PC-9 (cell line): ENCODE measurements at regions not wholly inside any gene's neighbourhood (a gene's known extent, or its start where the extent isn't known, plus 50 kb on each side); places are given as distances from the start of the nearest gene placed in this dataset.

Experiments
- BruUV-seq: library from RNA; stranded (reverse); fragments of 400-500 nt; replicated peaks from 2 replicates; lab custom pipeline; 2021; lab: Mats Ljungman, UMichigan
- CTCF ChIA-PET: fragments of 300-600 bp; sonication (Branson Sonifier 250); formaldehyde crosslinking; loops from one replicate; lab custom pipeline; 2022; ENCODE audit warnings: antibody characterized with exemption; lab: Charles Lee
- POLR2A ChIA-PET: fragments of 300-600 bp; sonication (Branson Sonifier 250); formaldehyde crosslinking; loops from one replicate; lab custom pipeline; 2022; ENCODE audit warnings: antibody characterized with exemption; ENCODE audit not compliant: unreplicated experiment; lab: Charles Lee
- DNase-seq, 2 experiments: peaks; one replicate each; pipeline versions ENCODE4 v3.0.0 to v3.0.0-alpha.2; 2015 to 2022; ENCODE audit warnings: mixed read lengths in 1 of 2
- H2AFZ ChIP-seq: fragments of 200-600 bp; sonication (generic); 2 replicates; pipeline ENCODE4 v1.8.1; 2017; ENCODE audit warnings: antibody characterized with exemption
- H3F3A ChIP-seq: fragments of 200-600 bp; sonication (generic); 2 replicates; pipeline ENCODE4 v1.8.1; 2017; ENCODE audit warnings: antibody characterized with exemption, mild to moderate bottlenecking, low read depth; ENCODE audit not compliant: insufficient read depth
- H3K27ac ChIP-seq: fragments of 200-600 bp; sonication (generic); 2 replicates; pipeline ENCODE4 v1.6.1; 2016; ENCODE audit warnings: mixed run types
- H3K27me3 ChIP-seq: fragments of 200-600 bp; sonication (generic); 2 replicates; pipeline ENCODE4 v1.6.1; 2016; ENCODE audit warnings: low read depth, mixed run types; ENCODE audit not compliant: insufficient read depth
- H3K36me3 ChIP-seq: fragments of 200-600 bp; sonication (generic); 2 replicates; pipeline ENCODE4 v1.6.1; 2016; ENCODE audit warnings: low read depth, mixed run types
- H3K4me1 ChIP-seq: fragments of 200-600 bp; sonication (generic); replicated peaks from 2 replicates; pipeline ENCODE4 v1.6.1; 2016; ENCODE audit warnings: mixed run types; ENCODE audit not compliant: insufficient read depth
- H3K4me2 ChIP-seq: fragments of 200-600 bp; sonication (generic); 2 replicates; pipeline ENCODE4 v1.6.1; 2017; ENCODE audit warnings: mixed run types
- H3K4me3 ChIP-seq: fragments of 200-600 bp; sonication (generic); 2 replicates; pipeline ENCODE4 v1.6.1; 2016; ENCODE audit warnings: mixed run types
- H3K79me2 ChIP-seq: fragments of 200-600 bp; sonication (generic); 2 replicates; pipeline ENCODE4 v1.6.1; 2017; ENCODE audit warnings: low read depth, mixed run types
- H3K9me2 ChIP-seq: fragments of 200-600 bp; sonication (generic); 2 replicates; pipeline ENCODE4 v1.8.1; 2017; ENCODE audit warnings: mild to moderate bottlenecking; ENCODE audit not compliant: insufficient read depth
- H3K9me3 ChIP-seq: fragments of 200-600 bp; sonication (generic); 2 replicates; pipeline ENCODE4 v1.8.1; 2016; ENCODE audit warnings: low read depth; ENCODE audit not compliant: insufficient read depth
- H4K20me1 ChIP-seq: fragments of 200-600 bp; sonication (generic); 2 replicates; pipeline ENCODE4 v1.8.1; 2017; ENCODE audit not compliant: insufficient read depth
- CTCF ChIP-seq: fragments of 200-600 bp; sonication (generic); conservative IDR thresholded peaks from 2 replicates; pipeline ENCODE4 v1.6.1; 2017; ENCODE audit warnings: mixed run types, antibody characterized with exemption, mild to moderate bottlenecking, moderate library complexity
- EZH2 ChIP-seq: fragments of 200-600 bp; sonication (generic); IDR thresholded peaks from 2 replicates; pipeline ENCODE4 v1.8.0; 2017; ENCODE audit warnings: antibody characterized with exemption, low read depth
- intact Hi-C: fragments of 100-400 bp; cut with micrococcal nuclease; formaldehyde crosslinking; loops from one replicate; pipeline ENCODE4 v1.10.0; 2022; ENCODE audit not compliant: unreplicated experiment

GRCh38 chr10:131500181-131500580, 188.7 kb upstream of the TCERG1L start:
- Histone ChIP-seq H3K4me2 (no peak overlapping the region), H3K27me3 (no peaks in the 10 kb centered on the region), H3K9me3 (no peaks in the 10 kb centered on the region), H3F3A (no peaks in the 10 kb centered on the region), H3K9me2 (no peaks in the 10 kb centered on the region), H3K4me3 (no peak overlapping the region), H3K36me3 (no peaks in the 10 kb centered on the region), H3K27ac (no peak overlapping the region), H3K4me1 (no peaks in the 10 kb centered on the region), H3K79me2 (no peaks in the 10 kb centered on the region), H2AFZ (no peak overlapping the region), H4K20me1 (no peaks in the 10 kb centered on the region)
- intact Hi-C loops, result no loop called here
- ChIA-PET CTCF (no interaction called here), POLR2A (no interaction called here)
- no TSS peak for BruUV-seq
- TF ChIP-seq EZH2 (no peak), CTCF (no peak)
- no peak for DNase-seq

GRCh38 chr10:131500892-131501291, 189.4 kb upstream of the TCERG1L start:
- H3K4me1 ChIP-seq, result no peaks in the 10 kb centered on the region
- TF ChIP-seq EZH2 (no peak), CTCF (no peak)
- BruUV-seq, result no TSS peak
- H3K4me3 ChIP-seq, result no peak overlapping the region
- no peak overlapping the region for H3K4me2 ChIP-seq
- no peaks in the 10 kb centered on the region for H4K20me1 ChIP-seq
- CTCF ChIA-PET, result no interaction called here
- intact Hi-C loops, result no loop called here
- no peak overlapping the region for H3K27ac ChIP-seq
- no peak for DNase-seq
- POLR2A ChIA-PET, result no interaction called here
- no peaks in the 10 kb centered on the region for H3K27me3 ChIP-seq
- no peak overlapping the region for H2AFZ ChIP-seq
- H3K9me3 ChIP-seq, result no peaks in the 10 kb centered on the region
- H3K9me2 ChIP-seq, result no peaks in the 10 kb centered on the region
- H3K79me2 ChIP-seq, result no peaks in the 10 kb centered on the region
- no peaks in the 10 kb centered on the region for H3K36me3 ChIP-seq
- no peaks in the 10 kb centered on the region for H3F3A ChIP-seq

DNA sequence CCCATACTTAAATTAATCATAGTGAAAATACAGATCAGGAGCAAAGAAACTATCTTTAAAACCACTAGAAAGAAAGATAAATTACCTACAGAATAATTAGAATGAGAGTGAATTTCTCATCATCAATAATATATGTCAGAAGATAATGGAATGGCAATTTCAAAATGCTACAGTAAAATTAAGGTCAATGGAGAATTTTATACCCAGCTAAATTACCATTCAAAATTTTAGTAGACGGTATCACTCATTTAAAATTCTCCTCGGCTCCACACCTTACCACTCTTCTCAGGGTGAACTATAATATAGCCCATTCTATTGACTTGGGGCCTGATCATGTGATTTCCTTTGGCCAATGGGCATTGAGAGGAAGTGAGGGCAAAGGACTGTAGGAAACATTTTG, 192.5 kb upstream of the TCERG1L start:
- Histone ChIP-seq H3K27ac (no peak overlapping the region), H3K4me1 (no peaks in the 10 kb centered on the region), H3K27me3 (no peaks in the 10 kb centered on the region), H4K20me1 (no peaks in the 10 kb centered on the region), H3K79me2 (no peaks in the 10 kb centered on the region), H3K36me3 (no peaks in the 10 kb centered on the region), H3F3A (no peaks in the 10 kb centered on the region), H3K4me2 (no peak overlapping the region), H3K9me2 (no peaks in the 10 kb centered on the region), H2AFZ (no peak overlapping the region), H3K4me3 (no peak overlapping the region), H3K9me3 (no peaks in the 10 kb centered on the region)
- intact Hi-C loops, result no loop called here
- ChIA-PET POLR2A (no interaction called here), CTCF (no interaction called here)
- no peak for DNase-seq
- no peak for TF ChIP-seq CTCF
- TF ChIP-seq EZH2, result no peak
- no TSS peak for BruUV-seq
